Keratinocyte (primary cell): ENCODE measurements at regions not wholly inside any gene's neighbourhood (a gene's known extent, or its start where the extent isn't known, plus 50 kb on each side); places are given as distances from the start of the nearest gene placed in this dataset.

Experiments used
- DNase-seq: peaks from one replicate; pipeline ENCODE4 v3.0.0-alpha.2; 2011; ENCODE audit warnings: low read depth, missing footprints, low spot score
- FAIRE-seq: peaks from 2 replicates; lab custom pipeline; 2011; peaks lifted over from hg19 to GRCh38; lab: Jason Lieb, UNC
- H2AFZ ChIP-seq: 2 replicates; pipeline ENCODE4 v1.6.0; 2012; ENCODE audit warnings: low read length, control low read depth, inconsistent platforms; ENCODE audit not compliant: control insufficient read depth
- H3K27ac ChIP-seq: 2 replicates; pipeline ENCODE4 v1.5.1; 2011; ENCODE audit warnings: low read length; ENCODE audit not compliant: control insufficient read depth, insufficient read depth
- H3K27me3 ChIP-seq: 3 replicates; pipeline ENCODE4 v1.6.0; 2011; ENCODE audit warnings: low read length; ENCODE audit not compliant: control insufficient read depth, insufficient read depth; ENCODE audit errors: extremely low read depth
- H3K36me3 ChIP-seq, 2 experiments: 2 replicates in 1 of 2; 3 replicates in 1 of 2; pipeline ENCODE4 v1.5.1; 2011; ENCODE audit warnings: low read length in 2 of 2, mild to moderate bottlenecking in 1 of 2; ENCODE audit not compliant: control insufficient read depth in 2 of 2, insufficient read depth in 2 of 2; ENCODE audit errors: extremely low read depth in 1 of 2
- H3K4me1 ChIP-seq: 3 replicates; pipeline ENCODE4 v1.5.1; 2011; ENCODE audit warnings: low read length; ENCODE audit not compliant: control insufficient read depth, insufficient read depth; ENCODE audit errors: extremely low read depth
- H3K4me2 ChIP-seq: 3 replicates; pipeline ENCODE4 v1.6.0; 2011; ENCODE audit warnings: low read depth, low read length; ENCODE audit not compliant: control insufficient read depth, insufficient read depth; ENCODE audit errors: extremely low read depth
- H3K4me3 ChIP-seq, 3 experiments: fragments of 200-600 bp in 1 of 3; sonication (generic) in 1 of 3; 2 replicates in 2 of 3; 3 replicates in 1 of 3; pipeline ENCODE4 v1.5.1; 2011 to 2016; ENCODE audit warnings: low read length in 3 of 3, mild to moderate bottlenecking in 3 of 3, control low read depth in 2 of 3, inconsistent platforms in 1 of 3, low read depth in 1 of 3, mixed read lengths in 1 of 3, mixed run types in 1 of 3, moderate library complexity in 1 of 3; ENCODE audit not compliant: control insufficient read depth in 2 of 3, insufficient read depth in 2 of 3; ENCODE audit errors: extremely low read depth in 1 of 3
- H3K79me2 ChIP-seq: 2 replicates; pipeline ENCODE4 v1.6.0; 2012; ENCODE audit warnings: low read length; ENCODE audit not compliant: control insufficient read depth, insufficient read depth
- H3K9ac ChIP-seq: 3 replicates; pipeline ENCODE4 v1.6.0; 2011; ENCODE audit warnings: low read length; ENCODE audit not compliant: control insufficient read depth, insufficient read depth; ENCODE audit errors: extremely low read depth
- H3K9me1 ChIP-seq: 3 replicates; pipeline ENCODE4 v1.6.0; 2011; ENCODE audit warnings: low read length; ENCODE audit not compliant: control insufficient read depth, insufficient read depth; ENCODE audit errors: extremely low read depth
- H3K9me3 ChIP-seq: 2 replicates; pipeline ENCODE4 v1.5.1; 2012; ENCODE audit warnings: low read depth, low read length; ENCODE audit not compliant: control insufficient read depth
- H4K20me1 ChIP-seq: 3 replicates; pipeline ENCODE4 v1.6.0; 2011; ENCODE audit warnings: low read length; ENCODE audit not compliant: control insufficient read depth, insufficient read depth; ENCODE audit errors: extremely low read depth
- CTCF ChIP-seq, 3 experiments: IDR thresholded peaks in 1 of 3; conservative IDR thresholded peaks in 1 of 3; optimal IDR thresholded peaks in 1 of 3; 2 replicates in 2 of 3; 3 replicates in 1 of 3; pipeline versions ENCODE3 to v1.5.1; 2011; ENCODE audit warnings: low read length in 3 of 3, mild to moderate bottlenecking in 3 of 3, moderate library complexity in 2 of 3, control low read depth in 1 of 3, inconsistent platforms in 1 of 3; ENCODE audit not compliant: insufficient read depth in 2 of 3; ENCODE audit errors: extremely low read depth in 1 of 3
- EZH2 ChIP-seq: IDR thresholded peaks from one replicate; pipeline ENCODE4 v1.6.1; 2012; ENCODE audit warnings: inconsistent platforms, mild to moderate bottlenecking, low read length, moderate library complexity
- dilution Hi-C: fragments of 300-500 bp; cut with MboI; formaldehyde crosslinking; loops from one replicate; pipeline ENCODE4 v1.7.0; 2020; ENCODE audit warnings: low sequenced_read_pairs; ENCODE audit not compliant: extremely low pct_ligation_motif_present

- Histone ChIP-seq H3K27me3 (no peaks in the 10 kb centered on the region), H3K4me2 (no peak overlapping the region), H3K9me1 (no peaks in the 10 kb centered on the region), H3K9me3 (no peaks in the 10 kb centered on the region), H3K4me3 (no peak overlapping the region), H2AFZ (no peak overlapping the region), H4K20me1 (no peaks in the 10 kb centered on the region), H3K79me2 (no peaks in the 10 kb centered on the region), H3K36me3 (no peaks in the 10 kb centered on the region), H3K27ac (no peak overlapping the region), H3K4me1 (peaks cover 12% of the 10 kb centered on the region), H3K9ac (no peak overlapping the region)
- FAIRE-seq, result no peak
- TF ChIP-seq EZH2, result no peak
- no peak for TF ChIP-seq CTCF (optimal IDR thresholded peaks at IDR 0.05 in 1 of 3, IDR thresholded peaks at IDR 0.05 in 1 of 3, conservative IDR thresholded peaks at IDR 0.05 in 1 of 3; ENCODE audit: extremely low read depth in 1 of 3, insufficient read depth in 2 of 3, low read length in 3 of 3)
- no peak for DNase-seq
- dilution Hi-C loops, result no loop called here
Measured at GRCh38 chr18:48485828-48486405, 52.9 kb upstream of the CTIF start.

GRCh38 chr18:48481092-48481491, 57.7 kb upstream of the CTIF start:
- dilution Hi-C loops, result no loop called here
- TF ChIP-seq EZH2, result no peak
- Histone ChIP-seq H3K9ac (no peak overlapping the region), H3K4me2 (no peak overlapping the region), H4K20me1 (no peaks in the 10 kb centered on the region), H3K36me3 (no peaks in the 10 kb centered on the region), H3K27me3 (no peaks in the 10 kb centered on the region), H3K9me3 (peaks cover 3% of the 10 kb centered on the region), H3K9me1 (no peaks in the 10 kb centered on the region), H3K4me1 (no peaks in the 10 kb centered on the region), H3K27ac (no peak overlapping the region), H3K4me3 (no peak overlapping the region), H2AFZ (no peak overlapping the region), H3K79me2 (no peaks in the 10 kb centered on the region)
- FAIRE-seq, result no peak
- DNase-seq, result no peak

- no peak overlapping the region for H2AFZ ChIP-seq
- no peak overlapping the region for H3K4me3 ChIP-seq
- H3K4me2 ChIP-seq, result no peak overlapping the region
- H3K79me2 ChIP-seq, result no peaks in the 10 kb centered on the region
- H3K27me3 ChIP-seq, result no peaks in the 10 kb centered on the region
- peaks cover 3% of the 10 kb centered on the region for H3K9me3 ChIP-seq
- no peak for DNase-seq
- no peak for FAIRE-seq
- H3K36me3 ChIP-seq, result no peaks in the 10 kb centered on the region
- no peaks in the 10 kb centered on the region for H4K20me1 ChIP-seq
- H3K9me1 ChIP-seq, result no peaks in the 10 kb centered on the region
- dilution Hi-C loops, result no loop called here
- TF ChIP-seq CTCF (optimal IDR thresholded peaks at IDR 0.05 in 1 of 3, IDR thresholded peaks at IDR 0.05 in 1 of 3, conservative IDR thresholded peaks at IDR 0.05 in 1 of 3; ENCODE audit: extremely low read depth in 1 of 3, insufficient read depth in 2 of 3, low read length in 3 of 3) (no peak), EZH2 (no peak)
- no peak overlapping the region for H3K27ac ChIP-seq
- H3K9ac ChIP-seq, result no peak overlapping the region
- no peaks in the 10 kb centered on the region for H3K4me1 ChIP-seq
Measured at GRCh38 chr18:48479531-48479930, 59.3 kb upstream of the CTIF start.
